K562 (cell line): ENCODE measurements at regions not wholly inside any gene's neighbourhood (a gene's known extent, or its start where the extent isn't known, plus 50 kb on each side); places are given as distances from the start of the nearest gene placed in this dataset.

Experiments used
- ATAC-seq: fragments of 200-7000 bp; cut with Tn5 transposase; 3 replicates; pipeline ENCODE4 v1.9.1; 2020; ENCODE audit warnings: moderate library complexity
- BruUV-seq: library from RNA; stranded (reverse); fragments of 400-500 nt; replicated peaks from 2 replicates; lab custom pipeline; 2021; lab: Mats Ljungman, UMichigan
- CTCF ChIA-PET: fragments of 300-600 bp; formaldehyde crosslinking; extraction: SDS; loops from one replicate; lab custom pipeline; 2021; ENCODE audit warnings: low intra/inter-chr PET ratio; lab: Yijun Ruan, JAX
- POLR2A ChIA-PET: fragments of 300-600, 350-650 bp; sonication (Branson Sonifier 250); formaldehyde crosslinking; extraction: SDS; loops from one replicate; lab custom pipeline; 2021; ENCODE audit warnings: antibody characterized with exemption, inconsistent platforms; lab: Yijun Ruan, JAX
- DNase-seq, 4 experiments: peaks; one replicate each; pipeline versions ENCODE4 v3.0.0 to v3.0.0-alpha.2; 2011 to 2018; ENCODE audit warnings: low spot score in 3 of 4, mixed read lengths in 3 of 4; ENCODE audit errors: extremely low read depth in 1 of 4
- FAIRE-seq: peaks from 2 replicates; lab custom pipeline; 2011; peaks lifted over from hg19 to GRCh38; lab: Jason Lieb, UNC
- H2AFZ ChIP-seq: 2 replicates; pipeline ENCODE4 v1.6.0; 2011; ENCODE audit warnings: low read depth, low read length, control low read depth, inconsistent platforms
- H3K27ac ChIP-seq: fragments of 200-600 bp; 3 replicates; pipeline ENCODE4 v1.8.0; 2011; ENCODE audit warnings: low read depth, mild to moderate bottlenecking, control low read depth, inconsistent platforms, low read length, moderate library complexity, mixed read lengths; ENCODE audit errors: extremely low read depth
- H3K27me3 ChIP-seq, 2 experiments: fragments of 300-600 bp in 1 of 2; 2 replicates in 1 of 2; 3 replicates in 1 of 2; pipeline versions ENCODE4 v1.6.0 to v1.8.0; 2011; ENCODE audit warnings: inconsistent platforms in 2 of 2, low read length in 2 of 2, mild to moderate bottlenecking in 1 of 2, mixed read lengths in 1 of 2, moderate library complexity in 1 of 2; ENCODE audit not compliant: control insufficient read depth in 2 of 2, insufficient read depth in 2 of 2
- H3K36me3 ChIP-seq: fragments of 300-600 bp; 3 replicates; pipeline ENCODE4 v1.8.0; 2011; ENCODE audit warnings: mild to moderate bottlenecking, low read length, inconsistent platforms; ENCODE audit not compliant: control insufficient read depth, insufficient read depth
- H3K4me1 ChIP-seq, 2 experiments: fragments of 200-600 bp in 1 of 2; replicated peaks in 1 of 2; 2 replicates in 1 of 2; 3 replicates in 1 of 2; pipeline versions ENCODE4 v1.5.1 to v1.8.0; 2011; ENCODE audit warnings: inconsistent platforms in 2 of 2, low read length in 2 of 2, mild to moderate bottlenecking in 1 of 2, mixed read lengths in 1 of 2, moderate library complexity in 1 of 2; ENCODE audit not compliant: control insufficient read depth in 2 of 2, insufficient read depth in 2 of 2
- H3K4me2 ChIP-seq: 2 replicates; pipeline ENCODE4 v1.6.1; 2011; ENCODE audit warnings: low read length, control low read depth, inconsistent platforms, mixed read lengths; ENCODE audit not compliant: insufficient read depth
- H3K4me3 ChIP-seq: fragments of 200-600 bp; sonication (generic), shearing (Covaris generic); 2 replicates; pipeline ENCODE4 v1.5.1; 2016; ENCODE audit warnings: control low read depth, inconsistent platforms
- H3K79me2 ChIP-seq: fragments of 200-600 bp; 3 replicates; pipeline ENCODE4 v1.8.0; 2011; ENCODE audit warnings: low read length, inconsistent platforms; ENCODE audit not compliant: control insufficient read depth, insufficient read depth
- H3K9ac ChIP-seq, 2 experiments: 2 replicates each; pipeline versions ENCODE4 v1.6.0 to v1.6.1; 2011; ENCODE audit warnings: low read depth in 2 of 2, low read length in 2 of 2, control low read depth in 1 of 2, inconsistent platforms in 1 of 2, mild to moderate bottlenecking in 1 of 2, mixed read lengths in 1 of 2; ENCODE audit not compliant: insufficient read depth in 1 of 2
- H3K9me1 ChIP-seq: one replicate; pipeline ENCODE4 v1.6.0; 2011; ENCODE audit warnings: inconsistent platforms, mild to moderate bottlenecking, low read length, moderate library complexity; ENCODE audit not compliant: control insufficient read depth, insufficient read depth
- H3K9me3 ChIP-seq: replicated peaks from 2 replicates; pipeline ENCODE4 v1.5.1; 2011; ENCODE audit warnings: low read depth, low read length, inconsistent platforms; ENCODE audit not compliant: control insufficient read depth, insufficient read depth
- H4K20me1 ChIP-seq: replicated peaks from 2 replicates; pipeline ENCODE4 v1.6.1; 2011; ENCODE audit warnings: low read length, inconsistent platforms, mixed read lengths; ENCODE audit not compliant: control insufficient read depth, insufficient read depth
- FIP1L1 ChIP-seq: fragments of 200-400 bp; formaldehyde crosslinking; IDR thresholded peaks from 2 replicates; pipeline ENCODE4 v1.6.1; 2018; ENCODE audit warnings: mild to moderate bottlenecking, low read depth, low read length; ENCODE audit not compliant: poor library complexity, severe bottlenecking
- FOS ChIP-seq: IDR thresholded peaks from 3 replicates; pipeline ENCODE4 v1.6.1; 2011; ENCODE audit not compliant: insufficient read length; ENCODE audit errors: extremely low read depth
- FUS ChIP-seq: fragments of 200-400 bp; formaldehyde crosslinking; optimal IDR thresholded peaks from 2 replicates; pipeline ENCODE3; 2017; ENCODE audit warnings: low read depth, low read length
- LARP7 ChIP-seq: fragments of 450-650 bp; IDR thresholded peaks from 2 replicates; pipeline ENCODE4 v1.6.1; 2016
- RFX1 ChIP-seq: fragments of 450-650 bp; IDR thresholded peaks from 2 replicates; pipeline ENCODE4 v1.6.1; 2016; ENCODE audit warnings: mild to moderate bottlenecking, moderate library complexity
- TCF3 ChIP-seq: sonication (generic); formaldehyde crosslinking; IDR thresholded peaks from 2 replicates; pipeline ENCODE4 v1.4.0; 2020; ENCODE audit warnings: mild to moderate bottlenecking, missing genetic modification reagents
- ZFPM2 ChIP-seq: fragments of 250-450 bp; sonication (Bioruptor Pico); IDR thresholded peaks from 2 replicates; pipeline ENCODE4 v1.5.1; 2022; ENCODE audit warnings: mild to moderate bottlenecking
- ZZZ3 ChIP-seq: fragments of 450-650 bp; IDR thresholded peaks from 2 replicates; pipeline ENCODE4 v1.6.1; 2016; ENCODE audit warnings: antibody characterized with exemption, mild to moderate bottlenecking, moderate library complexity
- in situ Hi-C: fragments of 300-500 bp; cut with MboI; formaldehyde crosslinking; loops from 4 replicates; pipeline ENCODE4 v1.15.0; 2018; ENCODE audit warnings: inconsistent platforms, mixed read lengths
- intact Hi-C: fragments of 100-400 bp; cut with micrococcal nuclease; formaldehyde crosslinking; loops from 2 replicates; pipeline ENCODE4 v1.14.2; 2022
- TF ChIP-seq, protein P1 (sequence below): IDR thresholded peaks from 2 replicates; pipeline ENCODE4 v1.6.1; 2011; ENCODE audit warnings: borderline replicate concordance, low read depth, mild to moderate bottlenecking, moderate library complexity, low read length; ENCODE audit not compliant: insufficient read depth, poor library complexity, severe bottlenecking
- TF ChIP-seq, protein P2 (sequence below): fragments of 150-350 bp; conservative IDR thresholded peaks from 2 replicates; pipeline ENCODE4 v1.6.1; 2014; ENCODE audit warnings: low read length

DNA sequence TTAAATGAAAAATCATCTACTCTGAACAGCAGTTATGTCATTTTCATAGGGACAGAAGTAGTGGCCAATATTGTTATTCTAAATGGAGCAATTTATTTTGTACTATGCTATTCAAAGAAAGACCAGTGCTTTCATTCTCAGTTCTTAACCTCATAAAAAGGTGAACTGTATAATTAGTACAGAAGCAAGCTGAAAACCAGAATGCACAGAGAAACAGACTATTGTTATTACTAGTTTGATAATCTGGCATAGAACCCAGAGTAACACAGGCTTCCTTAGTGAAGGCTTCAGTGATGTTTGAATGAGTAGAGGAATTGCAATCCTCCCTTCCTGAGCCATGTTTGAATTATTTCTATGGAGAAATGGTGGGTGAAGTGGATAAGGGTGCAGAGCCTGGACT is 131.6 kb upstream of the LRRC7 start:
- no peaks in the 10 kb centered on the region for H3K27me3 ChIP-seq
- H3K27ac ChIP-seq = no peak overlapping the region
- H3K79me2 ChIP-seq = no peaks in the 10 kb centered on the region
- in situ Hi-C loops (no loop called here), intact Hi-C loops (no loop called here)
- no peaks in the 10 kb centered on the region for H3K36me3 ChIP-seq
- H4K20me1 ChIP-seq = no peaks in the 10 kb centered on the region
- no peak overlapping the region for H3K9ac ChIP-seq
- H3K4me3 ChIP-seq = no peak overlapping the region
- H3K4me1 ChIP-seq = peaks cover 0 to 4% of the 10 kb centered on the region in 2 experiments; a peak in 2 of 5 replicates
- ATAC-seq (no peak), DNase-seq (no peak), FAIRE-seq (no peak)
- no peak for TF ChIP-seq ZZZ3
- no peak for TF ChIP-seq RFX1
- no peak for TF ChIP-seq FOS
- TF ChIP-seq, protein P1, sequence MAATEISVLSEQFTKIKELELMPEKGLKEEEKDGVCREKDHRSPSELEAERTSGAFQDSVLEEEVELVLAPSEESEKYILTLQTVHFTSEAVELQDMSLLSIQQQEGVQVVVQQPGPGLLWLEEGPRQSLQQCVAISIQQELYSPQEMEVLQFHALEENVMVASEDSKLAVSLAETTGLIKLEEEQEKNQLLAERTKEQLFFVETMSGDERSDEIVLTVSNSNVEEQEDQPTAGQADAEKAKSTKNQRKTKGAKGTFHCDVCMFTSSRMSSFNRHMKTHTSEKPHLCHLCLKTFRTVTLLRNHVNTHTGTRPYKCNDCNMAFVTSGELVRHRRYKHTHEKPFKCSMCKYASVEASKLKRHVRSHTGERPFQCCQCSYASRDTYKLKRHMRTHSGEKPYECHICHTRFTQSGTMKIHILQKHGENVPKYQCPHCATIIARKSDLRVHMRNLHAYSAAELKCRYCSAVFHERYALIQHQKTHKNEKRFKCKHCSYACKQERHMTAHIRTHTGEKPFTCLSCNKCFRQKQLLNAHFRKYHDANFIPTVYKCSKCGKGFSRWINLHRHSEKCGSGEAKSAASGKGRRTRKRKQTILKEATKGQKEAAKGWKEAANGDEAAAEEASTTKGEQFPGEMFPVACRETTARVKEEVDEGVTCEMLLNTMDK = no peak
- TF ChIP-seq TCF3 (CRISPR knock-in tag) = no peak
- TF ChIP-seq ZFPM2 = no peak
- no peak for TF ChIP-seq FUS
- TF ChIP-seq, protein P2, sequence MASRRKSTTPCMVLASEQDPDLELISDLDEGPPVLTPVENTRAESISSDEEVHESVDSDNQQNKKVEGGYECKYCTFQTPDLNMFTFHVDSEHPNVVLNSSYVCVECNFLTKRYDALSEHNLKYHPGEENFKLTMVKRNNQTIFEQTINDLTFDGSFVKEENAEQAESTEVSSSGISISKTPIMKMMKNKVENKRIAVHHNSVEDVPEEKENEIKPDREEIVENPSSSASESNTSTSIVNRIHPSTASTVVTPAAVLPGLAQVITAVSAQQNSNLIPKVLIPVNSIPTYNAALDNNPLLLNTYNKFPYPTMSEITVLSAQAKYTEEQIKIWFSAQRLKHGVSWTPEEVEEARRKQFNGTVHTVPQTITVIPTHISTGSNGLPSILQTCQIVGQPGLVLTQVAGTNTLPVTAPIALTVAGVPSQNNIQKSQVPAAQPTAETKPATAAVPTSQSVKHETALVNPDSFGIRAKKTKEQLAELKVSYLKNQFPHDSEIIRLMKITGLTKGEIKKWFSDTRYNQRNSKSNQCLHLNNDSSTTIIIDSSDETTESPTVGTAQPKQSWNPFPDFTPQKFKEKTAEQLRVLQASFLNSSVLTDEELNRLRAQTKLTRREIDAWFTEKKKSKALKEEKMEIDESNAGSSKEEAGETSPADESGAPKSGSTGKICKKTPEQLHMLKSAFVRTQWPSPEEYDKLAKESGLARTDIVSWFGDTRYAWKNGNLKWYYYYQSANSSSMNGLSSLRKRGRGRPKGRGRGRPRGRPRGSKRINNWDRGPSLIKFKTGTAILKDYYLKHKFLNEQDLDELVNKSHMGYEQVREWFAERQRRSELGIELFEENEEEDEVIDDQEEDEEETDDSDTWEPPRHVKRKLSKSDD = no peak
- no peak for TF ChIP-seq LARP7
- no peak for TF ChIP-seq FIP1L1
- CTCF ChIA-PET = no interaction called here
- H3K9me3 ChIP-seq = no peaks in the 10 kb centered on the region
- POLR2A ChIA-PET = interaction anchor here (0.5 kb wide), 1 partner anchor 15 kb away, joined by 3 read pairs; no protein-coding TSS in a partner anchor
- no TSS peak for BruUV-seq
- no peak overlapping the region for H3K4me2 ChIP-seq
- no peak overlapping the region for H2AFZ ChIP-seq
- no peaks in the 10 kb centered on the region for H3K9me1 ChIP-seq
